Omental fat pad (tissue), 3 donors: ENCODE measurements at regions not wholly inside any gene's neighbourhood (a gene's known extent, or its start where the extent isn't known, plus 50 kb on each side); places are given as distances from the start of the nearest gene placed in this dataset.

Source experiments
- ATAC-seq: fragments of 150-250 bp; one replicate; pipeline ENCODE4 v1.9.1; 2016; ENCODE audit warnings: mild to moderate bottlenecking, moderate library complexity; ENCODE audit not compliant: low FRiP score
- DNase-seq: peaks from one replicate; pipeline ENCODE4 v3.0.0-alpha.2; 2019; ENCODE audit warnings: low spot score
- TF ChIP-seq, protein P1 (sequence below), 3 donors: fragments of 450-650 bp; IDR thresholded peaks; one replicate each; pipeline ENCODE4 v1.5.1; 2016 to 2017; ENCODE audit warnings: antibody characterized with exemption in 3 of 3, mild to moderate bottlenecking in 3 of 3, moderate library complexity in 2 of 3

DNA sequence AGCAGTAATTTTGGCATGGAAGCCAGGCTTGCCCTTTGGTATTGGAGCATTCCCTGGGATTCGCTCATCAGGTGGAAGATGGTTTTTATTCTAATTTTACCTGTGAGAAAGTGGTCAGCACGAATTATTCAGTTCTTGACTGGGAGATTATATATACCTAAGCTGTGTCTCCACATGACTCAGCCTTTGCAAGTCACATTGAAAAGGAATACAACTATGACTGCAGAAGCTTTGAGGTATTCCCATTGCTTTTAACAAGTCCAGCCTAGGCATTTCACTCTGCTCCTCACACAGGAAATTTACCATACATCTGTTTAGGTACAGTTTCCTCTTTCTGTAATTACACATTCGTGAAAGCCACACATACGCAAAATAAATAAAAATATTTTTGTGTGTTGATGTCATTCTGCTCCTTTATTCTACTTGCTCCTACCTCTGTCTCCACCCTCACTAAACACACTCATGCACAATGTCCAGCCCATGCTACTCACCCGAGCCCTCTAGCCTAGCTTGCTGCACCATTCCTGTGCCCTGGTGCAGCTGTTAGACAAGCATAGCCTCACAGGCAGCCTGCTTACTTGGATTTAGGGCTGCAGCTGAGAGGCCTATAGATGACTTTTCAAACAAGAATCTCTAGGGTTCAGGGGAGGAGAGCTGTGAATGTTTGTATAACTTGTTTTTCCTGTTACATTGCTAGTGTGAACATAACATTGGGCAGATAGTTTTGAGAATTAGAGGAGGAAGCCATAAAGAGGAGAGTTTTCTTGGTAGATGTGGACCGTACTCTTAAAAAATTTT lies 504.4 kb upstream of the FAT1 start:
- no peak for DNase-seq
- TF ChIP-seq, protein P1, sequence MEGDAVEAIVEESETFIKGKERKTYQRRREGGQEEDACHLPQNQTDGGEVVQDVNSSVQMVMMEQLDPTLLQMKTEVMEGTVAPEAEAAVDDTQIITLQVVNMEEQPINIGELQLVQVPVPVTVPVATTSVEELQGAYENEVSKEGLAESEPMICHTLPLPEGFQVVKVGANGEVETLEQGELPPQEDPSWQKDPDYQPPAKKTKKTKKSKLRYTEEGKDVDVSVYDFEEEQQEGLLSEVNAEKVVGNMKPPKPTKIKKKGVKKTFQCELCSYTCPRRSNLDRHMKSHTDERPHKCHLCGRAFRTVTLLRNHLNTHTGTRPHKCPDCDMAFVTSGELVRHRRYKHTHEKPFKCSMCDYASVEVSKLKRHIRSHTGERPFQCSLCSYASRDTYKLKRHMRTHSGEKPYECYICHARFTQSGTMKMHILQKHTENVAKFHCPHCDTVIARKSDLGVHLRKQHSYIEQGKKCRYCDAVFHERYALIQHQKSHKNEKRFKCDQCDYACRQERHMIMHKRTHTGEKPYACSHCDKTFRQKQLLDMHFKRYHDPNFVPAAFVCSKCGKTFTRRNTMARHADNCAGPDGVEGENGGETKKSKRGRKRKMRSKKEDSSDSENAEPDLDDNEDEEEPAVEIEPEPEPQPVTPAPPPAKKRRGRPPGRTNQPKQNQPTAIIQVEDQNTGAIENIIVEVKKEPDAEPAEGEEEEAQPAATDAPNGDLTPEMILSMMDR (IDR thresholded peaks at IDR 0.05), result no peak
- no peak for ATAC-seq

DNA sequence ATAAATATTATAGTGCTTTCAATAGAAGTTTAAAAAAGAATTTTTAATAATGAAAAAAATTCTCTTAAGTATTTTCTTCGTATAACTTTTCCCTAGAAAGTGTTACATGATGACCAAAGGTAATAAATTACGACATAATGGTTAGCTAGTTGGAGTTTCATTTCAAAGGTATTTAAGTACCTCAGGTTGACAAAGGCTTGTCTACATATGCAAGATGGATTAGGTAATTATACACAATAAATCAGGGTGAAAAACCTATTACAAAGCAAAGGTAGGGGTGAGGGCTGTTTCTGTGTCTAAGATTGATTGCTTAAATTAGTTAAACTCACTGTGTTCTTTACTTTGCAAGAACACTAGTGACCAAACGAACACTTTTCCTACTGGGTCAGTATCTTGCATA lies 508.5 kb upstream of the FAT1 start:
- TF ChIP-seq, protein P1 (IDR thresholded peaks at IDR 0.05), result no peak
- ATAC-seq, result no peak
- DNase-seq, result no peak

DNA sequence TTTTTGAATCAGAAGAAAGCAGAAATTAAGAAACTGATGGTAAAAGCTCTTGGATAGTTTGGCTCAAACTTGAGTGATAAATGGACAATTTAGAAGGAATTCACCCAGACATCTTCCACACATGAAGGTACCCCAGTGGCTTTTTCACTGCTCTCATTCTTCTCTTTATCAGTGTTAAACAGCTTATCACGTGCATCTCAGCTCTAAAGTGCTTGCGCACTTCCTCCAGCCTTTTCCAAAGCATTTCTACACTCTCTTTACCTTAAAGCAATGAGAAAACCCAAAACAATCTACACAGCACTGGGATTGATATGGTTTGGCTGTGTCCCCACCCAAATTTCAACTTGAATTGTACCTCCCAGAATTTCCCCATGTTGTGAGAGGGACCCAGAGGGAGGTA lies 509.1 kb upstream of the FAT1 start:
- no peak for ATAC-seq
- TF ChIP-seq, protein P1 (IDR thresholded peaks at IDR 0.05), result no peak
- no peak for DNase-seq

DNA sequence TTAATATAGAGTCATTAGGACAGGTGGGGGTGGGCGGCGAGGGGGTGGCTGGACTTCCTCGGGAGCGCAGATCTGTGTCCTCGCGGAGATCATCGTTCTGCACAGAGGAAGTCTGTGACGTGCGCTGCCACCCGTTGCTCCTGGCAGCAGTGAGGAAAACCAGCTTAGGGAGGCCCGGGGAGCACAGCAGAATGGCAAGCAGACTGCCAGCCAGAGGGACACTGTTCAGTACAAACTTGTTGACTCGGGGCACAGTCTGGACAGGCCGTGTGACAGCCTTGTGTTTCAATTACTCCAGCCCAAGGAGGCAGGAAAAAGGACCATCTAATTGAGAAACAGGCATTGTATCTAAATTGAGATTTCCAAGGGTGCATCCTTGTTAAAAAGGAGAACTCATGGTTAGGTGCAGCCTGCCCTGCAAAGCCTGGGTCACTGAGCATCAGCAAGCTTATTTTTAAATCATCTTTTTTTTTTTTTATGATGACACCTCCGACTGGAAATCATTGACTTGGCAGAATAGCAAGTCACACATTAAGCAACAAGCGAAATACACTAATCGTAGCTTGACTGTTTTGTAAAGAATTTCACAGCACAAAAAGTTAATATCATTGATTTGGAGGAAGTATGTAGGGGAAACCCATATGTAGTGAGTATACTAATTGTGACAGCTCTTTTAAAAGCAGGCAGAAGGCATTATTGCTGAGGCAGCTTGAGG lies 512.0 kb upstream of the FAT1 start:
- no peak for ATAC-seq
- TF ChIP-seq, protein P1 (IDR thresholded peaks at IDR 0.05), result no peak
- no peak for DNase-seq

DNA sequence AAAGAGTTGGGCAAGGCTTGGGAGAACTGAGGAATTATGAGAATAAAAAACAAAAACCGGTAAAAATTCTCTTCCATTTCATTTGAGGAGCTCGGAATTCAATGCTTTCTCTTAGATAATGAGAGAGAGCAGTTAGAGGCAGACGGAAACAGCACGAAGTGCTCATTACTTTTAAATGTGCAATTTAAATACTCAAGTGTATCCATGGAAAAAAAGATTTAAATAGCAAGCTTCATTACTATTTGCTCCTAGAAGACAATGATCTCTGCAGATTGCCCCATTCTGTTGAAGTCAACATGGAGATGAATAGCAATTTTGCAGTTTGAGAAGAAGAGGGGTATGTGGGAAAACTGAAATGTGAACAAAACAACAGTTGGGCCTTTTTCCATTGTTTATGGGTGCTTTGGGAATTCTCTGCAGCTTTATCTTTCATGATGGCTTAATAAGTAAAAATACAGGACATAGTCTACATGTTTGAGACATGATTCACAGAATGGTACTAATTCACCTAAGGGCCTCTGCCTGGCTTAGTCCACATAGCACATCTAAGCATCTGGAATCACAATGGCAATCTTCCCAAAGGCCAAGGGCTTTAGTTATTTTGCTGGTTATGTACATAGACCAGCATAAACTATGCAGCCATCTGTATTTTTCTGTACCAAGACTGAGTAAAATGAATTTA lies 512.7 kb upstream of the FAT1 start:
- no peak for DNase-seq
- no peak for ATAC-seq
- TF ChIP-seq, protein P1 (IDR thresholded peaks at IDR 0.05), result no peak

DNA sequence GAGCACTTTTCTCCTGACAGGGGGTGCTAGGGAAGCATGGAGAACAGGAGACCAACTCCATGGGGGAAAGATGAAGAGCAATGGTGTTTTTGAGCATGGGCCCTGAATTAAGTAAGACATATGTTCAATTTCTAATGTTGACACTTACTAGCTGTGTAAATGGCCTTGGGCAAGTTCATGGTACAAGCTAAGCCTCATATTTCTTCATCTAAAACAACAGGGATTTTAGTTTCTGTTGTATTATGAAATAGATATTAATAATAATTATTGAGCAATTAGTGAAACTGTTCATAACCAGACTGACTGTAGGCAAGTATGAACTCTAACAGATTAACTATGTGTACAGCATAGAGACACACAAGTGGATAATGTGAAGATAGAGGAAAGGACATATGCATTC lies 515.0 kb upstream of the FAT1 start:
- TF ChIP-seq, protein P1 (IDR thresholded peaks at IDR 0.05), result no peak
- no peak for ATAC-seq

More for the DNA sequence above, 515.0 kb upstream of the FAT1 start:
- no peak for DNase-seq
